Uterus (tissue), 2 donors: ENCODE measurements at regions not wholly inside any gene's neighbourhood (a gene's known extent, or its start where the extent isn't known, plus 50 kb on each side); places are given as distances from the start of the nearest gene placed in this dataset.

ENCODE experiments used
- CTCF ChIP-seq, 4 experiments: fragments of 200-600 bp in 2 of 4; fragments of 450-650 bp in 2 of 4; sonication (generic) in 2 of 4; IDR thresholded peaks; one replicate each; pipeline ENCODE4 v1.5.1; 2016 to 2019; ENCODE audit warnings: antibody characterized with exemption in 4 of 4, mild to moderate bottlenecking in 2 of 4, moderate library complexity in 1 of 4
- POLR2A ChIP-seq, 2 donors: fragments of 450-650 bp; IDR thresholded peaks; one replicate each; pipeline ENCODE4 v1.6.1; 2016; ENCODE audit warnings: antibody characterized with exemption in 2 of 2, mild to moderate bottlenecking in 1 of 2, moderate library complexity in 1 of 2

GRCh38 chr2:160927324-160927723, 232.9 kb upstream of the TANK start:
- TF ChIP-seq CTCF (IDR thresholded peaks at IDR 0.05) (no peak), POLR2A (IDR thresholded peaks at IDR 0.05) (no peak)
